Activated naive CD4-positive, alpha-beta T cell treated with anti-CD3 and anti-CD28 coated beads, Interleukin-2, amount 10 ng/mL, durations not matched to agents 7 days and 5 days (primary cell): ENCODE measurements at regions not wholly inside any gene's neighbourhood (a gene's known extent, or its start where the extent isn't known, plus 50 kb on each side); places are given as distances from the start of the nearest gene placed in this dataset.

ENCODE experiments used
- CTCF ChIA-PET: fragments of 350-600 bp; sonication (Branson Sonifier 250); formaldehyde crosslinking; loops from one replicate; lab custom pipeline; 2021; ENCODE audit warnings: antibody characterized with exemption; lab: Charles Lee
- DNase-seq: peaks from one replicate; pipeline ENCODE4 v3.0.0-alpha.2; 2020
- H3K27ac Mint-ChIP-seq: one replicate; pipeline ENCODE4 v1.8.0; 2021; ENCODE audit warnings: mild to moderate bottlenecking, moderate library complexity, mixed read lengths
- H3K27me3 Mint-ChIP-seq: one replicate; pipeline ENCODE4 v1.8.0; 2021; ENCODE audit warnings: mild to moderate bottlenecking, mixed read lengths
- H3K36me3 Mint-ChIP-seq: one replicate; pipeline ENCODE4 v1.8.0; 2021; ENCODE audit warnings: mixed read lengths
- H3K4me1 Mint-ChIP-seq: one replicate; pipeline ENCODE4 v1.8.0; 2021; ENCODE audit warnings: mixed read lengths
- H3K4me3 Mint-ChIP-seq: one replicate; pipeline ENCODE4 v1.8.0; 2021; ENCODE audit warnings: mild to moderate bottlenecking, moderate library complexity, mixed read lengths
- H3K9me3 Mint-ChIP-seq: one replicate; pipeline ENCODE4 v1.8.0; 2021; ENCODE audit warnings: mixed read lengths

- no peak overlapping the region for H3K27ac Mint-ChIP-seq
- H3K27me3 Mint-ChIP-seq, result no peaks in the 10 kb centered on the region
- H3K36me3 Mint-ChIP-seq, result no peaks in the 10 kb centered on the region
- H3K4me1 Mint-ChIP-seq, result no peaks in the 10 kb centered on the region
- CTCF ChIA-PET, result no interaction called here
- peaks cover 10% of the 10 kb centered on the region for H3K9me3 Mint-ChIP-seq
- DNase-seq, result no peak
- no peak overlapping the region for H3K4me3 Mint-ChIP-seq
Measured at GRCh38 chr12:77494296-77494695, 336.4 kb upstream of the NAV3 start.

DNA sequence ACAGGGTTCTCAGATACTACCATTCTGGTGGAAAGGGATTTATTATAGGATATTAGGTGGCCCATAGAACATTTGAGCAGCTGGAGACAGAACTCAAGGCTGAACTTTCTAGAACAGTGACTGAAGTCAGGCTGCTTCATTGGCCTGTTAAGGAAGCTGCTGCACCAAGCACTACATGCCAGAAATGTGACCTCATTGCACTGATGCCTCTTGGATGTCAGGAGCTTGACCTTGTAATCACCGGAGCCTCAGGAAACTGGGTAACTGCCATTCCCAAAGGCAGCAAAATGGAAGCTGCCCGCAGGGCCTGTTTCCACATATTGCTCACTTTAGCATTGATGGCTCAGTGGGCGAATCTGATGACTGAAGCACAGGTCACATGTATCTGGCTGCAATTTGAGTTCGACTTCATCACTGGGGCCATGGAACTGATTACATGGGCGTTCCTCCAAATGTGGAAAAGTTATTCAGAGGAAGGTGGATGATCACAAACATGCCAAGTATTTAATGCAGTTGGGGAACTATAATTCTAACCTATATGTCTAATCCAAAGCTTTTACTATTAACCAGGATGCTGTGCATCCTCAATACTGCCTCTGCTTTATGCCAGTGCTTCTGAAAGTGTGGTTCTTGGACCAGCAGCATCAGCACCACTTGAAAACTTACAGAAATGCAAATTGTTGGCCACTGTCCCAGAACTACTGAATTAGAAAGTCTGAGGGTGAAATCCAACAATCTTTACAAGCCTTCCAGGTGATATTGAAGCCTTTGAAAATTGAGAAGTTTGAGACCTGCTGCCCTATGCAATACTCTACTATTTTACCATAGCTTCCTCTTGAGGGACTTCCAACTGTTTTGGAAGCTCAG, 337.2 kb upstream of the NAV3 start:
- H3K27ac Mint-ChIP-seq, result no peak overlapping the region

GRCh38 chr12:77492536-77492935, 338.2 kb upstream of the NAV3 start:
- Mint-ChIP-seq H3K9me3 (peaks cover 10% of the 10 kb centered on the region), H3K27me3 (no peaks in the 10 kb centered on the region), H3K4me1 (no peaks in the 10 kb centered on the region), H3K36me3 (no peaks in the 10 kb centered on the region), H3K27ac (no peak overlapping the region), H3K4me3 (no peak overlapping the region)
- no peak for DNase-seq
- CTCF ChIA-PET, result no interaction called here

More for the DNA sequence above, 337.2 kb upstream of the NAV3 start:
- no peak overlapping the region for H3K4me3 Mint-ChIP-seq
- CTCF ChIA-PET, result interaction anchor here (0.6 kb wide), 1 partner anchor 145 kb away, joined by 3 read pairs; no protein-coding TSS in a partner anchor
- DNase-seq, result no peak
- H3K4me1 Mint-ChIP-seq, result no peaks in the 10 kb centered on the region
- H3K9me3 Mint-ChIP-seq, result peaks cover 10% of the 10 kb centered on the region
- no peaks in the 10 kb centered on the region for H3K27me3 Mint-ChIP-seq
- H3K36me3 Mint-ChIP-seq, result no peaks in the 10 kb centered on the region

DNA sequence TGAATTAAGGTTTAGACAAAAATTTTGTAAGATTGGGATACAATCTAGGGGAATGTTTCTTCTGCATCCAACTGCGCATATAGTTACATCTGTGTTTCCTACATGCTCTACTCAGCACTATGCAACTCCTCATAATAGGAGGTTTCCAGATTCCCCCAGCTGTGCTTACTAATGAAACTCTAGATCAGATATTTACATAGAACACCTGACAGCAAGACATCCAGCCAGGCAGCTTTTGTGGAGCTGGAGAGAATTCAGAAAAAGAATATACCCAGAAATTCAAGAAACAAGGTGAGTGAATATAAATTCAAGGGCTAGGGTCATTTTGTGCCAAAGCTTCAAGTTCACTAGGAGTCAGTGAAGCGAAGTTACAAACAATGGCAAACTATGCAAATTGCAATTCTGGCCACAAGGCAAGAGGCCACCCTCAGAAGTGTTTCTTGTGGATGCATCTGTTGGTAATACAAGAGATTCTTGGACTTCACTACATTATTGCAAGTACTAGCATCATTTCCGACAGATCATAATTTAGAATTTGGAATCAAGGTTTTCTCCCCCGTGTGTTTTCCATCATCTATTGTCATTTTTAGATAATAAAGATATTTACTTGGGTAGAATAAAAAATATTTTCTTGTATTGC, 341.2 kb upstream of the NAV3 start:
- Mint-ChIP-seq H3K4me1 (no peaks in the 10 kb centered on the region), H3K27ac (no peak overlapping the region), H3K4me3 (no peak overlapping the region), H3K9me3 (peaks cover 10% of the 10 kb centered on the region), H3K36me3 (no peaks in the 10 kb centered on the region), H3K27me3 (no peaks in the 10 kb centered on the region)
- no peak for DNase-seq
- CTCF ChIA-PET, result no interaction called here

- DNase-seq, result no peak
- no peaks in the 10 kb centered on the region for H3K27me3 Mint-ChIP-seq
Measured at GRCh38 chr12:77488041-77488620, 342.6 kb upstream of the NAV3 start.

DNA sequence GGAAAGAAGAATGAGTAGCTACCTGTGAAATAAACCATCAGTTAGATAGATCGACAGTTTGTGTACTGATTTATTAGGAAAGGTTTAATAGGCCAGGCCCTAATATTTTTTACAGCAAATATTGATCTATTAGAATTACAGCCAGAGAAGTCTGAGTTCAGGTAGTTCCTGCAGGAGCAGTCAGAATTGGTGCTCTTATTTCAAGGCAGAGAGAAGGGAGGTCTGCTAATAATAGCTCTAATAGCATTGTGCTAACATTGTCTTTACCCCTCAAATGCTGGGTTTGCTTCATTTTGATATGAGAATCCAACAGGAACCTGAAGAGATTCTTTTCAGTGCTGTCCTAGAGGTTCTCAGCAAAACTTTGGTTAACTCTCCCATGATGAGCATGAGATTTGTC, 343.8 kb upstream of the NAV3 start:
- Mint-ChIP-seq H3K36me3 (no peaks in the 10 kb centered on the region), H3K27ac (no peak overlapping the region), H3K4me1 (no peaks in the 10 kb centered on the region), H3K4me3 (no peak overlapping the region), H3K9me3 (peaks cover 7% of the 10 kb centered on the region), H3K27me3 (no peaks in the 10 kb centered on the region)
- no peak for DNase-seq
- CTCF ChIA-PET, result no interaction called here

More at GRCh38 chr12:77488041-77488620, 342.6 kb upstream of the NAV3 start:
- no peaks in the 10 kb centered on the region for H3K36me3 Mint-ChIP-seq
- CTCF ChIA-PET, result no interaction called here
- no peak overlapping the region for H3K4me3 Mint-ChIP-seq
- no peaks in the 10 kb centered on the region for H3K4me1 Mint-ChIP-seq
- H3K27ac Mint-ChIP-seq, result no peak overlapping the region
- H3K9me3 Mint-ChIP-seq, result peaks cover 8% of the 10 kb centered on the region

GRCh38 chr12:77485961-77486854, 344.5 kb upstream of the NAV3 start:
- H3K27ac Mint-ChIP-seq, result no peak overlapping the region

GRCh38 chr12:77481687-77482086, 349.0 kb upstream of the NAV3 start:
- Mint-ChIP-seq H3K9me3 (peaks cover 2% of the 10 kb centered on the region), H3K4me1 (no peaks in the 10 kb centered on the region), H3K27me3 (no peaks in the 10 kb centered on the region), H3K27ac (no peak overlapping the region), H3K4me3 (no peak overlapping the region), H3K36me3 (no peaks in the 10 kb centered on the region)
- DNase-seq, result no peak
- CTCF ChIA-PET, result no interaction called here

More at GRCh38 chr12:77485961-77486854, 344.5 kb upstream of the NAV3 start:
- Mint-ChIP-seq H3K4me1 (no peaks in the 10 kb centered on the region), H3K4me3 (no peak overlapping the region), H3K36me3 (no peaks in the 10 kb centered on the region), H3K9me3 (peaks cover 6% of the 10 kb centered on the region), H3K27me3 (no peaks in the 10 kb centered on the region)
- no peak for DNase-seq
- CTCF ChIA-PET, result no interaction called here

GRCh38 chr12:77477907-77478533, 352.7 kb upstream of the NAV3 start:
- Mint-ChIP-seq H3K9me3 (no peaks in the 10 kb centered on the region), H3K36me3 (no peaks in the 10 kb centered on the region), H3K27ac (no peak overlapping the region), H3K27me3 (no peaks in the 10 kb centered on the region), H3K4me1 (no peaks in the 10 kb centered on the region), H3K4me3 (no peak overlapping the region)
- CTCF ChIA-PET, result no interaction called here
- DNase-seq, result no peak

- CTCF ChIA-PET, result no interaction called here
Measured at GRCh38 chr12:77471801-77472200, 358.9 kb upstream of the NAV3 start.

DNA sequence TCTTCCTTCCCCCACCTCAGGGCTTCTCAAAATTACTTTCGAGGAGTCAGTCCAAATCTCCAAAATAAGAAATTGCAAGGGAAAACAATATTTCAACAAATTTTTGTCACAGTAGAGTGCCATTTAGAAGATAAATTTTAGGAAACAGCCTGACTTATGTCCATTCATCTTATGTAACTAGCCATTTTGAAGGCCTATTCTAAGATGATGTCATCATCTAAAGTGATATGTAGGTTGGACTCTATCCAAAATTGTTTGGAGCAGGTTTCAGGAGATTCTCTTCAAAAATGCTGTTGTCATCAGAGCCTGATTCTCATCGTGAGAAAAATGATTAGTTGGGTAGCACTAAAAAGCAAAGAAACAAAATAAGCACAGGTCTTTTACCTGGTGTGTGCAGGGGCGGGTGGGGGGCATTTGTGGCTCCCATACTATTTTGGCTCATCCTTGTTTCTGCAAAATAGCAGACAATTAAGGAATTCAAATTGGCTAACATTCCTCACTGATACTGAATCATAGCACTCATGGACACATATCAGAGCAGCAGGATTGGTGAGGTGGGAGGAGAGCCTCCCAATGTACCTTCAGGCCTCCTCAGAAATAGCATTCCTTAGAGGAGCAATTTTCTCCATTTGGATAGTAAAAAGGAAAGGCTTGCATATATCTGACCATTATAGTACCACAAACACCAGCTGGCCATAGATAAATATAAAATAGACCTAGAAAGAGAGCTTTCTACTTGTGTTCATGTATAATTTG, 360.9 kb upstream of the NAV3 start:
- H3K4me3 Mint-ChIP-seq, result no peak overlapping the region
- CTCF ChIA-PET, result no interaction called here
- DNase-seq, result no peak

More at GRCh38 chr12:77471801-77472200, 358.9 kb upstream of the NAV3 start:
- H3K4me3 Mint-ChIP-seq, result no peak overlapping the region
- no peaks in the 10 kb centered on the region for H3K27me3 Mint-ChIP-seq
- peaks cover 11% of the 10 kb centered on the region for H3K9me3 Mint-ChIP-seq
- no peak overlapping the region for H3K27ac Mint-ChIP-seq
- H3K36me3 Mint-ChIP-seq, result no peaks in the 10 kb centered on the region
- H3K4me1 Mint-ChIP-seq, result no peaks in the 10 kb centered on the region
- DNase-seq, result no peak

DNA sequence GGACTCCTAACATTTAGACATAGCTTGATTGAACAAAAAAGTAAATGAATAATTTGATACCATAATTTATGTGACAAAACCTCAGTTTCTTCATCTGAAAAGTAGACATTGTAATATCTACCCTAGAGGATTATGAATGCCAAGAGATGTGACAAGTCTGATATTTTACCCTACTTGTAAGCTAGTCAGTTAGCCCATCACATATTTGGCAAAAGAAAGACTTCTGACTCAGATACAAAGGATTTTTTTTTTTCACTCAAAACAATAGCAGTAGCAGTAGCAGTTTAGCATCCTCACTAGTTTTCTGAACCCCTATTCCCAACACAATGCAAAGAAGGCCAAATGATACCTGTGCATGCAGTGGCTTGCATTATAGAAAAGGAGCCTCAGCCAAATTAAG, 377.3 kb upstream of the E2F7 start:
- Mint-ChIP-seq H3K27ac (no peak overlapping the region), H3K4me1 (no peaks in the 10 kb centered on the region), H3K4me3 (no peak overlapping the region), H3K27me3 (no peaks in the 10 kb centered on the region), H3K36me3 (no peaks in the 10 kb centered on the region), H3K9me3 (peaks cover 2% of the 10 kb centered on the region)
- CTCF ChIA-PET, result no interaction called here
- DNase-seq, result no peak

More for the DNA sequence above, 360.9 kb upstream of the NAV3 start:
- Mint-ChIP-seq H3K27me3 (no peaks in the 10 kb centered on the region), H3K36me3 (no peaks in the 10 kb centered on the region), H3K4me1 (no peaks in the 10 kb centered on the region), H3K9me3 (peaks cover 19% of the 10 kb centered on the region), H3K27ac (no peak overlapping the region)

GRCh38 chr12:77439749-77440148, 374.4 kb upstream of the E2F7 start:
- Mint-ChIP-seq H3K4me1 (no peaks in the 10 kb centered on the region), H3K27me3 (no peaks in the 10 kb centered on the region), H3K36me3 (no peaks in the 10 kb centered on the region), H3K9me3 (no peaks in the 10 kb centered on the region), H3K4me3 (no peak overlapping the region), H3K27ac (no peak overlapping the region)
- CTCF ChIA-PET, result no interaction called here
- DNase-seq, result no peak
